Effector CD8-positive, alpha-beta T cell (primary cell): ENCODE measurements at regions not wholly inside any gene's neighbourhood (a gene's known extent, or its start where the extent isn't known, plus 50 kb on each side); places are given as distances from the start of the nearest gene placed in this dataset.
"Not testable (repeated sequence)": the region's sequence is repeated elsewhere in the genome, so short reads cannot be mapped to it uniquely, and the experiment has no call there.

ENCODE experiments used
- DNase-seq: peaks from one replicate; lab custom pipeline; 2025; lab: John Stamatoyannopoulos, UW

DNA sequence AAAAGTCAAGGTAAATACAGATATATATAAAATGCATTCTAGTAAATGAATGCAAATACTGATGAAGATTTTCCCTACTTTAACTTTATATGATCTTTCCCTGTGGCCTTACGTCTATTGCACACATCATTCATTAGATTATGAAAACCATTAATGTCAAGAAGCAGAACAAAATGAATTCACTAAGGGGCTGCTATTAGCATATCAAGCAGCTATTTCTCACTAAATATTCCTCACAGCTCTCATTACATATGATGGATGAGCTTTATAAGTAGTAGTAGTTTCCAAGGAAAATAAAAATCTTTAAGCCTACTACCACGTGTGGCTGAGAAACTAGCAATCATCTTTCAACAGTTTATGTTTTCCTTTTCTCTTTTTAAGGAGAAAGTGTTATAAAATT is 702.8 kb upstream of the SLC39A10 start:
- no peak for DNase-seq

DNA sequence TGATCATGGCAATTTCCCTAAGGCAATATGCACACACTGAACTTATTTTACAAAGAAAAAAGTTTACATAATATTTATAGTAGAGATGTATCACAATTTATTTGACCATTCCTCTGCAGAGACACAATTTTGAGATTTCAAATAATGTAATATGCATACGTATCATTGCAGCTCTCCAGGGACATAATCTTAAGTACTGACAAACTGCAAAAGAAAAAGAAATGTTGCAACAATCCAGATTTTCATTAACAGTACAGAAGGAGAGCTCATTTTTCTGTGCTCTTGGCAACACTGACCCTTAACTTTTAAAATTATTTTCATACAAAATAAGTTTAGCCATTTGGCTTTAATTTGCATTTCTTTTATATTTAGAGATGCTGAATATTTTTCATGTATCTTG is 710.2 kb upstream of the SLC39A10 start:
- DNase-seq: no peak

DNA sequence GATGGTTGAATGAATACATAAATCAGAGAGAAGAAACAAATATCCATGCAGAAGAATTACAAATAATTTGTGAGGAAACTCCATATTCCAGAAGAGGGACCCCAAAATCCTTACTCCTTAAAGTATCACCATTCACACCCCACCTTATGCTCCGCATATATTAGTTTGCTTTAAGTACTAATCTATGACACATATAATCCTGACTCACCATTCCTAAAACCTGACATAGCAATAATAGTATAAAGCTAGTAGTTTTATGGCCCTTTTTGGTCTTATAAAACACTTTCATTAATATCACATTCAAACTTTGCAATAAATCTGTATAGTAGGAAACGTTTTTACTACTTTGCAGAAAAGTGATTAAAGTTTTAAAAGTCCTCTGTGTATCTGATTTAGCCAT is 719.0 kb upstream of the SLC39A10 start:
- no peak for DNase-seq

DNA sequence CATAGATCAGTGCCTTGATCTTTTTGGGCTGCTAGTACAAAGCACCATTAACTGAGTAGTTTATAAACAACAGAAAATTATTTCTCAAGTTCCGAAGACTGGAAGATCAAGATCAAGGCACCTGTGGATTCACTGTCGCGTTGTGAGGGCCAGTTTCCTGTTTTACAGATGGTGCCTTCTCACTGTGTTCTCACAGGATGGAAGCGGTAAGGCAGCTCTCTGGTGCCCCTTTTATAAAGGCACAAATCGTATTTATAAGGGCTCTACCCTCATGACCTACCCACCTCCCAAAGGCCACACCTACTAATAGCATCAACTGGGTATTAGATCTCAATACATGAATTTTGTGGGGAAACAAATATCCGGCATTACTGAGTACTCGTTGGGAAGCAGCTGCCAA is 729.5 kb upstream of the SLC39A10 start:
- DNase-seq: no peak

DNA sequence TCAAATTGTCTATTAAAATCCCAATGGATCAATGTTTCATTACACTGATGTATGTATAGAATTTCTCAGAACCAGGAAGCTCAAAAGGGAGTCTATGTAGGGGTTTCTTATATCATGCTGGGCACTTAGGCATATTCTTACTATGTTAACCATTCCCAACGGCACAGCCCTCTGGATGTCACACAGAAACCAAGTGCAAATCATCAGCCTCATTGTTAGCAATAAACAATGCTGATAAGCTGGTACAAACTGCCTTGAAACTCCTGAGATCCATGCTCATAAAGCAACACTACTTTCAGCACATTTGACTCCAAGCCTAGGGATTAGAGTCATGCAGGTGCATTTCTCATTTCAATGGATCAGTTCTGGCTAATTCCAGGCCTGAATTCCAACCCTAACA is 730.2 kb upstream of the SLC39A10 start:
- DNase-seq: no peak

DNA sequence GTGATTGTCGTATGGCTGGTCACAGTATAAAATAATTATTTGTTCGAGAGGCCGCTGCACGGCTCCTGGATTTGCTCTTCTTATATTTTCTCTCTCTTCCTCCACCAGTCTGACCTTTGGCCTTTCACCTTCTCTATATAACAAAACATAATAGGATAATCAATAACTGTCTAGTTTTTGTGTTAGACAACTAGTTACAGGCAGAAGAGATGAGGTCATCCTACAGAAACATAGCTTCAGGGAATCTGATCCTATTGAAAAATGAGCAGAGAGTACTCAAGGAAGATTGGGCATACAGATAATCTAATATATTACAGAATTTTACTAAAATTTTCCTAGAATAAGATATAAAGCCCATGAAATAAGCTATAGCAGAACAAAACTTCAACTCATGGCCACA is 731.3 kb upstream of the SLC39A10 start:
- no peak for DNase-seq

DNA sequence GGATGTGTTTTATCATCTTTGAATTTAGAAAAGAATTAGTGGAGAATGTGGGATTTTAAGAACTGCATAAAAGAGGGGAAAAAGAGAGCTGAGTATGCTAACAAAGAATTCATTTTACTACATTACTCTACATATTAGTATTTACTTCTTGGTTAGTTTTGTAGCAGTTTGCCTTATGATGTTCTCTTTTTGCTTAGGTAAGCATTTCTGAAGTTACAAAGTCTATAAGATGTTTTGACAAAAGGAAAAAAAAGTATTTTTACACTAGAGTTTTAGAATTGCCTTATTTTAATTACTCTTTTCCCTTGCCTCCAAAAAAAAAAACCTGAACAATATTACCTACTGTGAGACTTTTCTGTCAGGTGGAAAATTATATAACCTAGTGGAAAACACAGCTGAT is 739.5 kb upstream of the SLC39A10 start:
- DNase-seq: no peak

DNA sequence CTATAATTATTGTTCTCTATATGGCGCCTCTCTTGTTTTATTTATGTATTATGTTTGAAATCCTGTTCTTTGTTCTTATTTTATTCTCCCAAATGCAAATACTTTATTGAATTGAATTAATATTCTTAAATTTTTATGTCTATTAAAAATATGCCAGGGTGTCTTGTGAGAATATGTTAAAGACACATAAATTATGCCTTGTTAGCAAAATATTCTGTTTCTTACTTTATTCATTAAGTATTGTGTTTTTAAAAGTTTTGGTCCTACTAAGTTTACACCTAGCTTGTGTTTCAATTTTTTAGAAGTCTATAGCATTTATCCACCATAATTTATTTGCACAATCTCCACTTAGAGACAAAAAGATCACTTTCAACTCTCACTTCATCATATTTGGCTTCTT is 741.5 kb upstream of the SLC39A10 start:
- DNase-seq: no peak

DNA sequence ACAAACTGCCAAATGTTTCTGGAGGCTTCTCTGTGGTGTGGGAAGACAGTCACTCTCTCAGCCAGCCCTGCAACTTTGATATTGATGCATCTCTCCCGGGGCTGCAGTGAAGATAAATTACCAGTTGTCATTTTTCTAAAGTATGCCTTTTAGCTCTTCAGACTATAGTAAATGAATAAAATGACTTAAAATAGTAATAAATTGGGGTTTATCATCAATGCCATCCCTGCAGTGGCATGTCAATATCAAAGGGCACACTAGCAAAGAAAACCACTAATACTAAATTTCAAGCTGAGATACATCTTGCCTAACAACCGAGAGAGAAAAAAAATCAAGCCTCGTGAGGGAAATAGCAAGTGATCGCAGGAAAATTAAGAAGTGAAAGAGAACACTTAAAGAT is 749.5 kb upstream of the SLC39A10 start:
- no peak for DNase-seq

DNA sequence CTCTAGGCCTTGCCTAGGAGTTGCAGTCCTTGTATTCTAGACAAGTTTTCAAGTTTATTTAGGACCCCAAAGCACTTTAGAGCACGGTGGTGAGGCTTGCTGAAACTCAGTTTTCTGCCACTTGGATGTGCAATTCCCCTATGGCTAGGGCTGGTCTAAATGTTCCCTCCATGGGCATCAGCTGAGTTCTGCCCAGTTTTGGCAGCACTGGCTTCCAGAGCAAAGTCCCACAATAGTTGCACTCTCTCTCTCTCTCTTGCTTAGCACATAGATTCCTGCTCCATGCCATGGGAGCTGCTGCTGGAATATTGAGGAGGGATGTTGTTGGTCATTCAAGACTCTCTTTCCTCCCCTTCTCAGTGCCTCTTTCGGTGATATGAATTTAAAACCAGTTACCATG is 760.2 kb upstream of the SLC39A10 start:
- no peak for DNase-seq

DNA sequence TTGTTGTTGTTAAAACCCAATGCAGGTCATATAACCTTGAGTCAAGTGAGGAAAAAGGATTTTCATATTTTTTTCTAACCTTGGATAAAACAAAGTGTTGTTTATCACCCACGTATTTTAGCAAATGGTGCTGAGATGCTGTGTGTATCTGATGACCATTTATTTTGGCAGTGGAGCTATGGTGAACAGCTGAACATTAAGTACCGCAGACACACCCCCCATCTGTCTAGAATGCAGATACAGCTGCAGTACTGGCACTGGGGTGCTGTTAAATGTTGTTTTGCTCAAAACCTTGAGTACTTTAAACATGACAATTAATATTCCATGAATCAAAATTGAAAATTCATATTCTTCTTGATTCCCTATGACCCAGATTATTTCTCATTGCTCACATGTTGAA is 773.3 kb upstream of the SLC39A10 start:
- DNase-seq: no peak

DNA sequence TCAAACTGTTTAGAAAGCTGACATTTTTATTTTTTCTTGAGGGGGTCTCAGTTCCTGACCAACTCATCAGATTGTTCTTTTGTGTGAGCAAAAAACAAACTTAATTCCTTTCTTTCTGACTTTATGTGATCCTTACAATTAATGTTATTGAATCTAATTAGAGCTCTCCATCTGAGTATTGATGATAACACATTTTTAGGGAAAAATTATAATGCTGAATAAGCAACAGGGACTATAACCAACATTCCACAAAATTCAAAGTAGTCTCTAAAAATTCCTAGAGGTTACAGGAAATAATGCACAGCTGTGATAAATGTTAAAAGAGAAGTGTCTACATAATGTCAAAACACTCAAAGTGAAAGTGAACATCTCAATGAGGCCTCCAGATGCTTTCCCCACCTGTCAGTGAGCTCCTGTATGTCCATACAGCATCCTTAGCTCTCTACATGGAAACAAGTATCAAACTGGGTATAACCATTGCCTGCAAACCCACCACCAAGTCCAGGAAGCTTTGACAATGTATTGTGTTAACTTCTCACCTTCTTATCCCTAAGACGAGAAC is 786.0 kb upstream of the SLC39A10 start:
- DNase-seq: no peak

DNA sequence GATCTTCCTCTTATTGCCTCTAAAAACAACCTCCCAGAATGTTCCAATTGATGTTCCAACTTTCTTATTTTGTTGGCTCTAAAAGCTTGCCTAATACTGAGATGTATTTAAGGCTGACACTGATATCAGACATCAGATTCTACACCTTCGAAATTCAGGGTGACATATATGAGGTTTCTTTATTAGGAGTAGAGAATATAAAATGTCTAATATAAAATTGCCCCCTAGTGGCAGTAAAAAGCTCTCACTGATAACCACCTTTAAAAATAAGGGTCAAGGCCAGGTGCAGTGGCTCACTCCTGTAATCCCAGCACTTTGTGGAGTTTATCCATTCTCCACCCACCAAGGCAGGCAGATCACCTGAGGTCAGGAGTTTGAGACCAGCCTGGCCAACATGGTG is 789.7 kb upstream of the SLC39A10 start:
- no peak for DNase-seq

DNA sequence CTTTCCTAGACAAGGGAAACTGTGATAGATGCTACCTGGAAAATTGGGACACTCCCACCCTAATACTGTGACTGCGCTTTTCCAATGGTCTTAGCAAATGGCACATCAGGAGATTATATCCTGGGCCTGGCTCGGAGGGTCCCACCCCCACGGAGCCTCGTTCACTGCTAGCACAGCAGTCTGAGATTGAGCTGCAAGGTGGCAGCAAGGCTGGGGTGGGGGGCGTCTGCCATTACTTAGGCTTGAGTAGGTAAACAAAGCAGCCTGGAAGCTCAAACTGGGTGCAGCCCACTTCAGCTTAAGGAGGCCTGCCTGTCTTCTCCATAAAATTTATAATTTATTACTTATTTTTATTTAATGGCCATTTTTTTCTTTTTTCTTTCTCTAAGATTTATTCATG is 802.1 kb upstream of the SLC39A10 start:
- no peak for DNase-seq

DNA sequence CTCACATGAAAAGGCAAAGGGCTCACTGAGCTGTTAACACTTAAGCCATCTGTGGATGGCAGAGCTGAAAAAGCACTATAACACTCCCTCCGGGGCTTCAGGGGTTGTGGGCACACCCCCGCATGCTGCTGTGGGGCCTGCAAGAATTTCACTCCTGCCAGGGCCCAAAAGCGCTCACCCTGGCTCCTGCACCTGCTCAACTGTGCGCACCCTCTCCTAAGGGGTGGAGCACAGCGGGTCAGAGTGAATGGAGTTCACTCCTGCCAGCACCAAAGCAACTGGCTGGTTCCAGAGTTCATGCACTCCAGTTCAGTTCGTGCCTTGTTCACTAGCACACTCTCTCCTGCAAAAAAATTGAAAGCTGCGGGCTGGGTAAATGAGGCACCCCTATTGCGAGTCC is 814.2 kb upstream of the SLC39A10 start:
- DNase-seq: no peak

DNA sequence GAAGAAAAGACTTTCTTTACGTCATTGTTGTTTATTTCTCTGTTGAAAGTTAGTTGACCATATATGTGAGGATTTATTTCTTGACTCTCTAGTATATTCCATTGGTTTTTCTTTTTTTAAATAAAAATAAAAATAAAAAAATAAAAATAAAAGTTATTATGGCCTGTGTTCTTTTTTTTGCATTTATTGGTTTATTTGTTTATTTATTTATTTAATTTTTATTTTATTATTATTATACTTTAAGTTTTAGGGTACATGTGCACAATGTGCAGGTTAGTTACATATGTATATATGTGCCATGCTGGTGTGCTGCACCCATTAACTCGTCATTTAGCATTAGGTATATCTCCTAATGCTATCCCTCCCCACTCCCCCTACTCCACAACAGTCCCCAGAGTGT is 822.7 kb upstream of the SLC39A10 start:
- not testable (repeated sequence) for DNase-seq

DNA sequence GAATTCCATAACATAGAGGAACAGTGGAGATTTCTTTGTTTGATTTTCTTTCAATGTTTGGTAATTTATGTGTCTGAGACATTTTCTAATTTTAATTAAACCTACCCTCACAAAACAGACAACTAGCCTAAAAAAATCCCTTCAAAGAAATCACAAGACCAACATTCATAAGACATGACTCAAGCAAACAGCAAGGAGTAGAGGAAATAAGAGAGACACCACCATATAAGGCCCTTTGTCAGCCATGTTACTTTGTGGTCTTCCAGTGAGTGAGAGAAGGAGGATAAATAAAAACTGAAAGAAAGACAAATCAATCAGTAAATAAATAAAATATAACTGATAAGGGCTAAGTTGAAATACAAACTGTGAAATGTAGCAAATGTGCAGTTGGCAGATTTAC is 830.8 kb upstream of the SLC39A10 start:
- no peak for DNase-seq

DNA sequence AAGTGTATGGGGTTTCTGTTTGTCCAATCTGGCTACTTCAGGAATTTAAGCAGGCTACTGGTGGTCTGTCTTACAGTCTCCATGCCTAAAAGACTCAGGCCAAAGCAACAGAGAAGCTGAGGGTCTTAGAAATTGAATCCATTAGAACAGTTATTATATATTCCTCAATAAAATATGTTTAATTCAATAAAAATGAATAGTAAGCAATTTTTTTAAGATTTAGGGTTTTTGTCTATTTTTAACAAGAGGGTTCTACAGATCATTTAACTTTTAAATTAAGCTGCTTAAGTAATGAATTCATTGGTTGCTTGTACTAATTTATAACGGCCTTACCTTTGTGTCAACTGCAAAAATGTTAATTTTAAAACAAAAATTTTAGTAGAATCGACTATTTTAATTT is 832.6 kb upstream of the SLC39A10 start:
- DNase-seq: no peak

DNA sequence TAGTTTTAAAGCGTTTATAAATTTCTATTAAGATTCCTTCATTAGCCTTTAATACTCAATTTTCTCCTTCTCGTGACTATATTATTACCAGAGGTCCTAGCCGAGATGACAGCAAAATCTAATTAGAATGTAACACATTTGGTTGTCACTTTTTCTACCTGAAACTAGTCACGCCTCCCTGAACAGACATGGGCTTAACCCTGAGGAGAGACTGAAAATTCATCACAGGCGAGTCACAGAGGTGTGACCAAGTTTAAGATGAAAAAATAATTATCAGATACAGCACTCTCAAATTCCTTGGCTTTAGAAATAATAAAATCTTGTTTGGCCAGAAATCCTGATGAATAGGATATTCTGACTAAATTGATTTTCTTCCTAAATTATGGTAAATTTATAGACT is 834.4 kb upstream of the SLC39A10 start:
- DNase-seq: no peak

DNA sequence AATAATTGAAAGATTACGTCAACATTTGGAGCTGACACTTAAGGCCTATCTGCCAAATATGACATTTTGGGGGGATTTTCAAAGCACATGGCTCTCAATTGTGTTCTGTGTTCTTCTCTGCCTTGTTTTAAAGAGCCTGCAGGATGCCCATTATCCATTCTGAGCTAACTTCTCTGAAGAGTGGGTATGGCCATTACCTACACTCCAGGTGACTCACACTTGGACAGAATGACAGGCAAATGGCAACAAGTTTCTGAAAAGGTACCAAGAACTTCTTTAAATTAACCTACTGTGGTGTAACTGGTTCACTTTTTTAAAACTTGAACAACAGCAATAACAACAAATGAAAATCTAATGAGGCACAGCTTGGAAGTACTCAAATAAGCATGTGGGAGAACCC is 834.9 kb upstream of the SLC39A10 start:
- DNase-seq: no peak

DNA sequence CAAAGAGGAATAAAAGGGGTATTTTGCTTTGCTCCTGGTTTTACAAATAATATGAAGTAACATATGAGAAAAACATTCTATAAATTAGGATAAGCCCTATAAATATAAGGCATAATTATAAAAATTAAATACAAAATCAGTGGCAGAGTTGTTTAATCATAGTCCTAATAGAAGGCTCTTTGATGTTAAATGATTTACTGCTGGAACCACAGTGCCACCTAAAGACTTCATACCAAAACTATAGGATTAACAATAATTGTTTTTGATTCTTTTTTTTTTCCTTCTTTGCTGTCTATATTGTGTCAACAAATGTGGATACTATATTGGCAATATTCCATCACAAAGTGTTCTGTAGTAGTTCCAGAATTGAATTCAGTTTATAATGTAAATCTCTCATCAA is 837.7 kb upstream of the SLC39A10 start:
- DNase-seq: no peak

DNA sequence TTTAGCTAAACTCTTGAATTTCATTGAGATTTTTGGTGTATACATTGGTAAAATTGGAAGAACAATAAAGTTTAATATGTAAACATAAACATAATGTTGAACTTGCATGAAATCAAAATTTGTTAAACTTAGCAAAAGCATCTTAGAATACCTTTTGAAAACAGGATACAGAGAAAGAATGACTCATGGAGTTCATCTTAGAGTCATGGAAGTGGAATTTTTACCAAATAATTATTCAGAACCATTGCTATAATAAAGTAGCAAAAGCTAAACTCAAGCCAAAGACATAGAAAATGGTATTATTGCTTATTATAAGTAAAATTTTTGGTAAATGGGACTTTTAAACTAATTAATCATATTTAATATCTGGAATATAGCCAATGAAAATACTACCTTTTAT is 841.6 kb upstream of the SLC39A10 start:
- no peak for DNase-seq

DNA sequence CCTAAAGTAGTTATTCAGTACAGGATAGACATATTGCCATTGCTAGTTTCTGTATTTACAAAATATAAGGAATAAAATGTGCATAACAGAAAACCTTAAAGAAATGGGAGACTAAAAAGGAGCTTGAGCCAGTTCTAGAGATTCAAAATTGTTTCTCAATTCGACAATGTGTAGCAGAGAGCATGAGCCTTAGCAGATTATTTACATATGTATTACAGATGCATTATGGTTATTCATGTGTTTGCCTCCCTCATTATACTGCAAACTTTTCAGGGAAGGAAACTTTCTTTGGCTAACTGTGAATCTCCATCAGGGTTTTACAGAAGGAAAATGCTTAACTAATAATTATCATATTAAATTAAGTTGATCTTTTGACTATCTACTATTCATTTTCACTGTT is 854.4 kb upstream of the SLC39A10 start:
- DNase-seq: no peak

DNA sequence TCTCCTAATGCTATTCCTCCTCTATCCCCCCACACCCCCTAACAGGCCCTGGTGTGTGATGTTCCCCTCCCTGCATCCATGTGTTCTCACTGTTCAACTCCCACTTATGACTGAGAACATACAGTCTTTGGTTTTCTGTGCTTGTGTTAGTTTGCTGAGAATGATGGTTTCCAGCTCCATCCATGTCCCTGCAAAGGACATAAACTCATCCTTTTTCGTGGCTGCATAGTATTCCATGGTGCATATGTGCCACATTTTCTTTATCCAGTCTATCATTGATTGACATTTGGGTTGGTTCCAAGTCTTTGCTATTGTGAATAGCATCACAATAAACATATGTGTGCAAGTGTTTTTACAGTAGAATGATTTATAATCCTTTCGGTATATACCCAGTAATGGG is 870.0 kb upstream of the SLC39A10 start:
- not testable (repeated sequence) for DNase-seq

DNA sequence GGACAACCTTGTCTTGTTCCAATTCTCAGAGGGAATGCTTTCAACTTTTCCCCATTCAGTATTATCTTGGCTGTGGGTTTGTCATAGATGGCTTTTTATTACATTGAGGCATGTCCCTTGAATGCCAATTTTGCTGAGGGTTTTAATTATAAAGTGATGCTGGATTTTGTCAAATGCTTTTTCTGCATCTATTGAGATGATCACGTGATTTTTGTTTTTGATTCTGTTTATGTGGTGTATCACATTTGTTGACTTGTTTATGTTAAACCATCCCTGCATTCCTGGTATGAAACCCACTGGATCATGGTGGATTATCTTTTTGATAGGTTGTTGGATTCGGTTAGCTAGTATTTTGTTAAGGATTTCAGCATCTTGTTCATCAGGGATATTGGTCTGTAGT is 885.6 kb upstream of the SLC39A10 start:
- not testable (repeated sequence) for DNase-seq
